IMR-90 (cell line): ENCODE measurements at regions not wholly inside any gene's neighbourhood (a gene's known extent, or its start where the extent isn't known, plus 50 kb on each side); places are given as distances from the start of the nearest gene placed in this dataset.

Source experiments
- ATAC-seq: fragments of 200-7000 bp; cut with Tn5 transposase; 2 replicates; pipeline ENCODE4 v1.9.1; 2020; ENCODE audit warnings: low read depth, mild to moderate bottlenecking, moderate library complexity
- BruUV-seq: library from RNA; stranded (reverse); fragments of 400-500 nt; replicated peaks from 2 replicates; lab custom pipeline; 2021; lab: Mats Ljungman, UMichigan
- CTCF ChIA-PET: fragments of 300-600 bp; formaldehyde crosslinking; extraction: SDS; loops from one replicate; lab custom pipeline; 2021; ENCODE audit warnings: antibody characterized with exemption; lab: Yijun Ruan, JAX
- POLR2A ChIA-PET: fragments of 300-600 bp; sonication (Branson Sonifier 250); formaldehyde crosslinking; loops from one replicate; lab custom pipeline; 2022; ENCODE audit warnings: antibody characterized with exemption; ENCODE audit not compliant: unreplicated experiment; lab: Charles Lee
- DNase-seq: peaks from one replicate; pipeline ENCODE4 v3.0.0; 2013
- H2AFZ ChIP-seq: replicated peaks from 2 replicates; pipeline ENCODE3; 2013; ENCODE audit warnings: low read length, mild to moderate bottlenecking; ENCODE audit not compliant: poor library complexity
- H2AK5ac ChIP-seq: 2 replicates; pipeline ENCODE4 v1.6.1; 2013; ENCODE audit warnings: low read depth, low read length, inconsistent platforms
- H2AK9ac ChIP-seq: replicated peaks from 2 replicates; pipeline ENCODE3; 2013; ENCODE audit warnings: mild to moderate bottlenecking, low read depth, low read length, moderate library complexity; ENCODE audit not compliant: poor library complexity
- H2BK120ac ChIP-seq: 2 replicates; pipeline ENCODE4 v1.6.1; 2013; ENCODE audit warnings: low read depth, low read length, inconsistent platforms
- H2BK15ac ChIP-seq: 3 replicates; pipeline ENCODE4 v1.6.1; 2013; ENCODE audit warnings: low read depth, low read length, inconsistent platforms
- H2BK20ac ChIP-seq: 2 replicates; pipeline ENCODE4 v1.6.1; 2013; ENCODE audit warnings: low read depth, mild to moderate bottlenecking, inconsistent platforms, low read length, moderate library complexity
- H2BK5ac ChIP-seq: 2 replicates; pipeline ENCODE4 v1.6.1; 2013; ENCODE audit warnings: mild to moderate bottlenecking, low read depth, low read length, inconsistent platforms; ENCODE audit not compliant: poor library complexity, severe bottlenecking
- H3K14ac ChIP-seq: replicated peaks from 2 replicates; pipeline ENCODE4 v1.6.1; 2013; ENCODE audit warnings: low read depth, low read length, inconsistent platforms
- H3K18ac ChIP-seq: 2 replicates; pipeline ENCODE4 v1.6.1; 2013; ENCODE audit warnings: low read depth, low read length, control low read depth
- H3K23ac ChIP-seq: 2 replicates; pipeline ENCODE4 v1.6.1; 2013; ENCODE audit warnings: low read depth, low read length, inconsistent platforms
- H3K27ac ChIP-seq: 2 replicates; pipeline ENCODE4 v1.5.1; 2013; ENCODE audit warnings: mild to moderate bottlenecking, control low read depth, low read length; ENCODE audit not compliant: insufficient read depth
- H3K27me3 ChIP-seq: 2 replicates; pipeline ENCODE4 v1.6.1; 2013; ENCODE audit warnings: low read length; ENCODE audit not compliant: control insufficient read depth, insufficient read depth
- H3K36me3 ChIP-seq: 2 replicates; pipeline ENCODE4 v1.6.1; 2013; ENCODE audit warnings: low read length, mixed read lengths; ENCODE audit not compliant: control insufficient read depth, insufficient read depth
- H3K4ac ChIP-seq: 2 replicates; pipeline ENCODE4 v1.6.1; 2013; ENCODE audit warnings: low read depth, low read length, inconsistent platforms
- H3K4me1 ChIP-seq: 2 replicates; pipeline ENCODE4 v1.6.1; 2013; ENCODE audit warnings: low read length, mixed read lengths; ENCODE audit not compliant: control insufficient read depth, insufficient read depth
- H3K4me2 ChIP-seq: 2 replicates; pipeline ENCODE4 v1.6.1; 2013; ENCODE audit warnings: low read depth, mild to moderate bottlenecking, control low read depth, low read length, moderate library complexity
- H3K4me3 ChIP-seq: 2 replicates; pipeline ENCODE4 v1.5.1; 2013; ENCODE audit warnings: low read depth, mild to moderate bottlenecking, control low read depth, low read length, moderate library complexity; ENCODE audit not compliant: insufficient read depth
- H3K56ac ChIP-seq: 2 replicates; pipeline ENCODE4 v1.6.1; 2013; ENCODE audit warnings: low read length, inconsistent platforms; ENCODE audit not compliant: insufficient read depth; ENCODE audit errors: extremely low read depth
- H3K79me1 ChIP-seq, 2 experiments: 2 replicates each; pipeline ENCODE4 v1.6.1; 2013; ENCODE audit warnings: low read length in 2 of 2, inconsistent platforms in 1 of 2, low read depth in 1 of 2
- H3K9ac ChIP-seq: 2 replicates; pipeline ENCODE4 v1.6.1; 2013; ENCODE audit warnings: low read depth, low read length, control low read depth
- H3K9me1 ChIP-seq: 2 replicates; pipeline ENCODE4 v1.6.1; 2013; ENCODE audit warnings: low read length, inconsistent platforms; ENCODE audit not compliant: insufficient read depth
- H3K9me3 ChIP-seq: 2 replicates; pipeline ENCODE4 v1.6.1; 2013; ENCODE audit warnings: low read length; ENCODE audit not compliant: control insufficient read depth, insufficient read depth
- H4K20me1 ChIP-seq: 2 replicates; pipeline ENCODE4 v1.6.1; 2013; ENCODE audit warnings: low read length, inconsistent platforms; ENCODE audit not compliant: insufficient read depth
- H4K5ac ChIP-seq: 2 replicates; pipeline ENCODE4 v1.6.1; 2013; ENCODE audit warnings: mild to moderate bottlenecking, low read depth, low read length, control low read depth
- H4K8ac ChIP-seq, 2 experiments: 2 replicates each; pipeline ENCODE4 v1.6.1; 2013; ENCODE audit warnings: low read depth in 2 of 2, low read length in 2 of 2, control low read depth in 1 of 2, inconsistent platforms in 1 of 2
- H4K91ac ChIP-seq: 2 replicates; pipeline ENCODE4 v1.6.1; 2013; ENCODE audit warnings: low read depth, low read length, inconsistent platforms; ENCODE audit not compliant: insufficient read depth
- BHLHE40 ChIP-seq: fragments of 150-350 bp; IDR thresholded peaks from 2 replicates; pipeline ENCODE4 v1.6.1; 2016; ENCODE audit warnings: mild to moderate bottlenecking, low read depth, low read length
- CHD1 ChIP-seq: IDR thresholded peaks from 2 replicates; pipeline ENCODE4 v1.6.1; 2012; ENCODE audit warnings: low read depth, low read length, improper control_type of control experiment
- WGBS, 2 experiments: methylation state at CpG; one replicate each; pipeline versions ENCODE4 v1.1.5 to v1.1.7; 2013; ENCODE audit warnings: missing lambda C conversion rate in 2 of 2; ENCODE audit not compliant: insufficient read length in 1 of 2; ENCODE audit errors: extremely low coverage in 2 of 2; 5-methylcytosine and 5-hydroxymethylcytosine counted together
- dilution Hi-C: fragments of 300-500 bp; cut with HindIII; formaldehyde crosslinking; loops from one replicate; pipeline ENCODE4 v1.14.3; 2018; ENCODE audit warnings: low sequenced_read_pairs; ENCODE audit not compliant: unreplicated experiment
- in situ Hi-C: fragments of 300-500 bp; cut with MboI; formaldehyde crosslinking; loops from 3 replicates; pipeline ENCODE4 v1.14.3; 2019; ENCODE audit warnings: low sequenced_read_pairs, inconsistent platforms, mixed read lengths
- intact Hi-C: fragments of 100-400 bp; cut with micrococcal nuclease; formaldehyde crosslinking; loops from 2 replicates; pipeline ENCODE4 v1.10.0; 2022

- in situ Hi-C loops: no loop called here
- BruUV-seq: no TSS peak
- H4K5ac ChIP-seq: no peak overlapping the region
- H3K18ac ChIP-seq: no peak overlapping the region
- no peaks in the 10 kb centered on the region for H3K4me1 ChIP-seq
- no peak for TF ChIP-seq CHD1
- peak; percentile 28; the same call in 1 of the 2 replicates for TF ChIP-seq BHLHE40
- intact Hi-C loops: no loop called here
- no peak overlapping the region for H2AK9ac ChIP-seq
- H3K23ac ChIP-seq: no peak overlapping the region
- no peak for ATAC-seq
- dilution Hi-C loops: no loop called here
- H3K4ac ChIP-seq: no peak overlapping the region
- ChIA-PET CTCF (no interaction called here), POLR2A (no interaction called here)
- H4K91ac ChIP-seq: no peak overlapping the region
- H3K4me3 ChIP-seq: no peak overlapping the region
- H2BK5ac ChIP-seq: no peak overlapping the region
- H3K27me3 ChIP-seq: peaks cover 37% of the 10 kb centered on the region
- H2BK20ac ChIP-seq: no peak overlapping the region
- no peak overlapping the region for H2BK120ac ChIP-seq
- H2AFZ ChIP-seq: peak overlapping the region; percentile 21
- H2BK15ac ChIP-seq: no peak overlapping the region
- H3K9ac ChIP-seq: no peak overlapping the region
- WGBS, 2 experiments: 68% methylated on average over 7 of the region's 9 CpGs; no CpG with 5 or more reads in 1 of the 2 experiments
- no peak overlapping the region for H2AK5ac ChIP-seq
- no peak overlapping the region for H3K27ac ChIP-seq
- no peaks in the 10 kb centered on the region for H3K79me1 ChIP-seq
- peak; percentile 10 for DNase-seq
- no peaks in the 10 kb centered on the region for H4K20me1 ChIP-seq
- no peak overlapping the region for H3K56ac ChIP-seq
- no peaks in the 10 kb centered on the region for H3K36me3 ChIP-seq
- no peak overlapping the region for H3K4me2 ChIP-seq
- H3K14ac ChIP-seq: no peak overlapping the region
- H3K9me1 ChIP-seq: no peaks in the 10 kb centered on the region
- no peak overlapping the region for H4K8ac ChIP-seq
- no peaks in the 10 kb centered on the region for H3K9me3 ChIP-seq
Observed at GRCh38 chr2:235358981-235359471, 134.8 kb upstream of the AGAP1 start.
